ENCODE measurements at regions not wholly inside any gene's neighbourhood (a gene's known extent, or its start where the extent isn't known, plus 50 kb on each side); places are given as distances from the start of the nearest gene placed in this dataset.
"Not testable (repeated sequence)": the region's sequence is repeated elsewhere in the genome, so short reads cannot be mapped to it uniquely, and the experiment has no call there.

GRCh38 chr15:38111070-38111469, 141.6 kb upstream of the SPRED1 start:
- 63 to 73% methylated on average over 1 of the region's 1 CpG for WGBS, 2 donors
- Histone ChIP-seq H3K36me3 (ENCODE audit: low read depth, missing control alignments) (no peaks in the 10 kb centered on the region), H3K27me3 (no peaks in the 10 kb centered on the region), H3K4me1 (no peaks in the 10 kb centered on the region), H3K9me3 (no peaks in the 10 kb centered on the region), H3K4me3 (no peak overlapping the region), H3K27ac (no peak overlapping the region)
- no peak for DNase-seq
- TF ChIP-seq POLR2A (IDR thresholded peaks at IDR 0.05): no peak
- TF ChIP-seq CTCF (IDR thresholded peaks at IDR 0.05): no peak
- intact Hi-C loops (cut with DNase I; ENCODE audit: low total_unique reads): no loop called here

GRCh38 chr15:38112406-38112805, 140.2 kb upstream of the SPRED1 start:
- Histone ChIP-seq H3K4me3 (no peak overlapping the region), H3K36me3 (ENCODE audit: low read depth, missing control alignments) (no peaks in the 10 kb centered on the region), H3K27me3 (no peaks in the 10 kb centered on the region), H3K4me1 (no peaks in the 10 kb centered on the region), H3K9me3 (no peaks in the 10 kb centered on the region), H3K27ac (no peak overlapping the region)
- intact Hi-C loops (cut with DNase I; ENCODE audit: low total_unique reads): no loop called here
- WGBS, 2 donors: 92 to 95% methylated on average over 6 of the region's 6 CpGs
- DNase-seq: no peak
- TF ChIP-seq CTCF (IDR thresholded peaks at IDR 0.05) (no peak), POLR2A (IDR thresholded peaks at IDR 0.05) (no peak)

- Histone ChIP-seq H3K27ac (no peak overlapping the region), H3K4me3 (no peak overlapping the region), H3K36me3 (ENCODE audit: low read depth, missing control alignments) (no peaks in the 10 kb centered on the region), H3K27me3 (no peaks in the 10 kb centered on the region), H3K4me1 (no peaks in the 10 kb centered on the region), H3K9me3 (no peaks in the 10 kb centered on the region)
- intact Hi-C loops (cut with DNase I; ENCODE audit: low total_unique reads): no loop called here
- 91 to 95% methylated on average over 2 of the region's 2 CpGs for WGBS, 2 donors
- no peak for TF ChIP-seq POLR2A (IDR thresholded peaks at IDR 0.05)
- TF ChIP-seq CTCF (IDR thresholded peaks at IDR 0.05): no peak
- DNase-seq: no peak
These were observed 137.5 kb upstream of the SPRED1 start for GRCh38 chr15:38115121-38115520.

GRCh38 chr15:38117781-38118180, 134.9 kb upstream of the SPRED1 start:
- Histone ChIP-seq H3K4me3 (no peak overlapping the region), H3K9me3 (no peaks in the 10 kb centered on the region), H3K4me1 (no peaks in the 10 kb centered on the region), H3K36me3 (ENCODE audit: low read depth, missing control alignments) (no peaks in the 10 kb centered on the region), H3K27ac (no peak overlapping the region), H3K27me3 (no peaks in the 10 kb centered on the region)
- DNase-seq: no peak
- intact Hi-C loops (cut with DNase I; ENCODE audit: low total_unique reads): no loop called here
- no peak for TF ChIP-seq POLR2A (IDR thresholded peaks at IDR 0.05)
- TF ChIP-seq CTCF (IDR thresholded peaks at IDR 0.05): no peak
- WGBS, 2 donors: 63 to 83% methylated on average over 1 of the region's 1 CpG

- 92 to 100% methylated on average over 1 to 3 of the region's 3 CpGs for WGBS, 2 donors
These were observed 132.8 kb upstream of the SPRED1 start for GRCh38 chr15:38119865-38120264.

More at GRCh38 chr15:38119865-38120264, 132.8 kb upstream of the SPRED1 start:
- intact Hi-C loops (cut with DNase I; ENCODE audit: low total_unique reads); H3K4me3 ChIP-seq; H3K9me3 ChIP-seq; DNase-seq; H3K27ac ChIP-seq; H3K27me3 ChIP-seq; H3K36me3 ChIP-seq (ENCODE audit: low read depth, missing control alignments); H3K4me1 ChIP-seq: not testable (repeated sequence)
